Esophagus squamous epithelium (tissue), 4 donors: ENCODE measurements at regions not wholly inside any gene's neighbourhood (a gene's known extent, or its start where the extent isn't known, plus 50 kb on each side); places are given as distances from the start of the nearest gene placed in this dataset.

Source experiments
- POLR2A ChIP-seq, 4 donors: fragments of 450-650 bp; IDR thresholded peaks; one replicate each; pipeline ENCODE4 v1.6.1; 2017; ENCODE audit warnings: antibody characterized with exemption in 4 of 4, mild to moderate bottlenecking in 4 of 4, moderate library complexity in 3 of 4
- TF ChIP-seq, protein P1 (sequence below), 6 experiments: fragments of 450-650 bp in 4 of 6; fragments of 200-600 bp in 2 of 6; sonication (generic) in 2 of 6; IDR thresholded peaks; one replicate each; pipeline ENCODE4 v1.5.1; 2016 to 2019; ENCODE audit warnings: antibody characterized with exemption in 6 of 6, mild to moderate bottlenecking in 4 of 6, moderate library complexity in 4 of 6

DNA sequence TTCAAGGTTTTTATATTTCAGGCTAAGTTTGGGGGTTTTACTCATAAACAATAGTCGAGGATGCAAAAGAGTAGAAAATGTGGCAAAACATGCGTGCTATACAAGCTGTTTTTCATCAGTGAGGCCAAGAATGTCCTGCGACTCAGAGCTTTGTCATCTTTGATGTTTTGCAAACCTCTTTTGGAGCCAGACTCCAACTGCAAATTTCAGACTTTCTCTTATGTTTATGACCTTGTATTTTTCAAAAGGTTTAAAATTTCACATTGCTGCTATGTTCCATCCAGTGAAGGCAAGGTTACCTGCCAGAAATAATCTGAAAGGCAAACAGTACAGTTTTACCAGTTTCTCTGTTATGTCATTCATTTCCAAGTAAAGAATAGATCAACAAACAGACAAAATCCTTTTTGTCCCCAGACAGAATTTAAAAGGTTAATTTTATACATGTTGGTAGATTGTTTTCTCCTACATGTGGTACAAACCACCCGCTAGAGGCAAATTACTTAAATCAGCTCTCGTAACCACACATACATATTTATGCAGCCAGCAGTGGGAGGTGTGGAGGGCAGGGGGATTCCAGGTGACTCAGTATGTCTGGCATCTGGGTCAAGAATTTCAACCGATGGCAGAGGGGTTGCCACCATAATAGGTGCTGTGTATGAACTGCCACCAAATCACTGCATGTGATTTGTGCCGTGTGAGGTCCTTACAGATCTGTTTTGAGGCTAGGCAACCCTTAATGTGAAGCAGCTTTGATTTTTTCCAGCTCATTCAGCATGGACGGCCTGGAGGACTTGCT, 119.8 kb upstream of the CPM start:
- TF ChIP-seq, protein P1, sequence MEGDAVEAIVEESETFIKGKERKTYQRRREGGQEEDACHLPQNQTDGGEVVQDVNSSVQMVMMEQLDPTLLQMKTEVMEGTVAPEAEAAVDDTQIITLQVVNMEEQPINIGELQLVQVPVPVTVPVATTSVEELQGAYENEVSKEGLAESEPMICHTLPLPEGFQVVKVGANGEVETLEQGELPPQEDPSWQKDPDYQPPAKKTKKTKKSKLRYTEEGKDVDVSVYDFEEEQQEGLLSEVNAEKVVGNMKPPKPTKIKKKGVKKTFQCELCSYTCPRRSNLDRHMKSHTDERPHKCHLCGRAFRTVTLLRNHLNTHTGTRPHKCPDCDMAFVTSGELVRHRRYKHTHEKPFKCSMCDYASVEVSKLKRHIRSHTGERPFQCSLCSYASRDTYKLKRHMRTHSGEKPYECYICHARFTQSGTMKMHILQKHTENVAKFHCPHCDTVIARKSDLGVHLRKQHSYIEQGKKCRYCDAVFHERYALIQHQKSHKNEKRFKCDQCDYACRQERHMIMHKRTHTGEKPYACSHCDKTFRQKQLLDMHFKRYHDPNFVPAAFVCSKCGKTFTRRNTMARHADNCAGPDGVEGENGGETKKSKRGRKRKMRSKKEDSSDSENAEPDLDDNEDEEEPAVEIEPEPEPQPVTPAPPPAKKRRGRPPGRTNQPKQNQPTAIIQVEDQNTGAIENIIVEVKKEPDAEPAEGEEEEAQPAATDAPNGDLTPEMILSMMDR (IDR thresholded peaks at IDR 0.05) = no peak
- TF ChIP-seq POLR2A (IDR thresholded peaks at IDR 0.05) = no peak
